SKM-1 (cell line): ENCODE measurements at regions not wholly inside any gene's neighbourhood (a gene's known extent, or its start where the extent isn't known, plus 50 kb on each side); places are given as distances from the start of the nearest gene placed in this dataset.

ENCODE experiments used
- DNase-seq: peaks from one replicate; lab custom pipeline; 2025; ENCODE audit not compliant: unreplicated experiment; lab: John Stamatoyannopoulos, UW

DNA sequence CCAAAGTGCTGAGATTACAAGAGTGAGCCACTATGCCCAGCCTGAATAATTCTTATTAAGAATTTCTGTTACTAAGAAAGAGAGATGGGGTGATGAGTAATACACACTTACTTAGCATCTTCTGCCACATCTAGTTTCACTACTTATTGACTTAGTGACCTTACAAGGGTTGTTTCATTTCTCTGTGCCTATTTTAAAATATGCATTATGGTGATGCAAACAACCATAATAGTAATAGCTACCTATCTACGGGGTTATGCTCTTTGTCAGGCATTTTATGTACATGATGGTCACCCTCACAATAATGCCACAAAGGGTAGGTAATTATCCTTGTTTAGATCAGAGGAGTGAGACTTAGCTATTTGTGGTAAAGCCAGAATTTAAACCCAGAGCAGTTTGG, 499.0 kb upstream of the SGCD start:
- no peak for DNase-seq

DNA sequence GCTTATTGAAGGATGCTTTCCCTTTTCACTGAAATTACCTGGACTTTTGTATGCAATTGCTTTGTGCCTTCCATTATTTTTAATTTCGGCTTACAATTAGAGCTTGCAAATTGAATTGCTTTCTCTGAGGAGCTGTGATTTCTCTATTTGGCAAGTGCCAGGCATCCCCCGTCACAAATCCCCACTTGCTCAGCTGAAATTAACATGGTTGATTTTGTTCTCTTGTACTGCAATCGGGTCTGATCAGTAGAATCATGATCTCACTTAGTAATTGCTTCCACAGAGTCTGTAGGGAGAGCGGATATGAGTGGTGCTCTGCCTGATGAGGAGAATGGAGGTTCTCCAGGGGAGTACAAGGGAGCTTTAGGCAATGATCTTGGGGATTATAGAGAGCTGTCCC, 495.5 kb upstream of the SGCD start:
- DNase-seq: no peak

DNA sequence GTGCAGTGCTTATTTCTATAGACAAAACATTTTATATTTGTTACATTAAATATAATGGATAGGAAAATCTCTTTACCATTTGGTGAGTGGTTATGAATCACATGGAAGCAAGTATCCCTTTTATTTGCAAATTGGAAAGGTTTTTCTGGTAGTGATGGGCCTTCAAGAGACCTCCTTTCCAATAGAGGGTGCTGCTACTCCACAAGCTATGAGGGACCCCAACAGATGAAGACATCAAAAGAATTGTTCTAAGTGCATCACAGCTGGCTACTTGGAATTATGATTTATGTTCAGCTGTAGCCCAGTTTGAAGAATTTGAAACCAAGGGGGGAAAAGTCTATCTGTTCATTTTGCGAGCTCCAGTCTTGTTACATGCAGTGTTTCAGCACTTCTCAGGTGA, 493.7 kb upstream of the SGCD start:
- no peak for DNase-seq

DNA sequence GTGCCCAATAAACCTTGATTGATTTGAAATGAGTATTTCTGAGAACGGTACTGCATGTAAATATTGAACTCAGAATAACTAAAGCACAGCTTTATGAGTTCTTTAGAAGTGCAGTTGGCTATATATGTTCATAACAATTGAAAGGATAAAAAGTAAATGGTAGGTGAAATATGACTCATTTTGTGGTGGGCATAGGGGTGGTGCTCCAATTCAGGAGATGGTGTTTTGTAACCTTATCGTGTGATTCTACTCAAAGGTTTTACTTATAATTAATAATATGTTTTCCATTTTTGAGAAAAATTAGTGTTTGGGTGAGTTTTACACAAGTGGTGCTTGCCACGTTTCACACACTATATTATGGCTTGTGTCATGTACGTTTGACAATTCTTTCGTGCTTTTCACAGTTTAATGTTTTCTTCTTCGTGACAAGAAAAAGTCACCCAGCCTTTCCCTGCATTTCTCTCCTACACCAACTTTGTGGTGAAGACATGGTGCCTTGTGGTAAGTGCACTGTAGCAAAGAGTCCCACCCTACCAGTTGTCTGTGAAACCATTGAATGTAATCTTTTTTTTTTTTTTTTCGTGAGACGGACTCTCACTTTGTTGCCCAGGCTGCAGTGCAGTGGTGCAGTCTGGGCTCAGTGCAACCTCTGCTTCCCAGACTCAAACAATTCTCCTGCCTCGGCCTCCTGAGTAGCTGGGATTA, 492.5 kb upstream of the SGCD start:
- DNase-seq: no peak

DNA sequence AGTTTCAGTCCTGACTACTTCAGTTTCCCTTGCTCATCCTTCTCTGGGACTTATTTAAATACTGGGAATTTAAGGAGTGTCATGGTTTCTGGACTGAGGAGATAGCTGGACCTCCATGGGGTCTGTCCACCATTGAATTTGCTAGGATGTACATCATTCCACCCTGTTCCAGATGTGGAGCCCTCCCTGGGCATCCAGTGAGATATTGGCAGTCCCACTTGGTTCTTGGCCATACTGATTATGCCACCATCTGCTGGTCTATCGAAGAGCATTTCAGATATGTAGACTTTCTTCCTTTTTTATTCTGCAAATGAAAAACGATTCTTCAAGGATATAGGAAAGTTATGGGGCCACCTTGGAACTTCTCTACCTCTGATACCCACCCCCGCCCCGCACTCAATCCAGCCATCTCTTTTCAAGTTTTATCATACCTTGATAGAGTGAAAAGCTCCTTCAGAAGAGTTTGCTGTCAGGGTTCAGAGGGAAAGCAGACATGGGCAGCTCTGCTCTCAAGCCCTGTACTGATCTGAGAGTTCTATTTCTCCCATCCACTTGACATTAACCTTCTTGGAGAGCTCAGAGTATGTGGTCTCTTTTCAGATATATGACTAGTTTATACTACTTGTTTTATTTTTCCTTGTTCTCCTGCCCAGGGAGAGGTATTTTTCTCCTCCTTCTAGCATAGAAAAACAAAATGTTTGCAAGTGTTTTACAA, 490.7 kb upstream of the SGCD start:
- no peak for DNase-seq

DNA sequence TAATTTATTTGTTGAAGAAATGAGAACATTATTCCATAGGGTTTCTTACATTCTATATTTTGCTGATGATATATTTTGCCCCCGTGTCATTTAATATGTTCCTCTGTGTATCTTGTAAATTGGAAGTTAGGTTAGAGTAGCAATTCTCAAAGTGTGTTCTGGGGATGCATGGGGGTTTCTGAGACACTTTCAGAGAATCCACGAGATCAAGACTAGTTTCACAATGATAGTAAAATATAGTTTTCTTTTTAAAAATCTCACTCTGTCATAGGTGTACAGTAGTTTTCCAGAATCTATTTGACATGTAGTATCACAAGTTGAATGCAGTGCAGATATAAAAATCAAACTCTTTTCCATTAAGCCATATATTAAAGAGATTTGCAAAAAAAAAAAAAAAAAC, 488.6 kb upstream of the SGCD start:
- no peak for DNase-seq

DNA sequence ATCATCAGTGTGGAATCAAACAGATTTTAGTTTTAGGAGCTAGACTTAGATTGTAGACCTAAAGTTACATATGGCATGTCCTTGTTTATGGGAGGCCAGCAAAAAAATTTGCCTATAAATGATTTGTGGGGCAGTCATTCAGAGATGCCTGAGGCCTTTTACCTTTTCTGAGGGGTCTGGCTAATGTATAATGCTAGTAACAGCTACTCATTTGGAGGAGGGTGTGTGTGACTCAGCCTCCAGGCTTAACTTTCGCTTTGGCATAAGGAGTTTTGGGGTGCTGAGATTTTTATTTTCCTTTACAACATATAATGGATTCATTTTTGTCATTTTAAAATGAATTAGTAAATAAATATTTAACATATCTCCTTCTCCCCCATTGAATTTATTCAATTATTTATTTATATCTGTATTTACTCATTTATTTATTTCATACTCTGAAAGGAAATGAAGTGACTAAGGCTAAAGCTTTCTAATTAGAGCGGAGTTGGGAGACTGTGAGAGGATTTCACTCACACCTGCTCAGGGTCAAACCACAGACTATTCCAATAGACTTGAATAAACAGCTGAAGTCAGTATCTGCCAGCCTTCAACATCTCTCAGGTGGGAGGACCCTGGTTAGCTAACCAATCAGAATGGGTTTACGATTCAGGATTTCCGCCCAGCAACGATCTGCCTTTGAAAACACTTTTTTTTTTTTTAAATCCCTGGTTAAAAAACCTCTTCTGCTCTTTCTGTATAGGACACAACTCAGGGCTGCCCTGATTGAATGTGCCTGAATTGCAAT, 487.5 kb upstream of the SGCD start:
- no peak for DNase-seq

DNA sequence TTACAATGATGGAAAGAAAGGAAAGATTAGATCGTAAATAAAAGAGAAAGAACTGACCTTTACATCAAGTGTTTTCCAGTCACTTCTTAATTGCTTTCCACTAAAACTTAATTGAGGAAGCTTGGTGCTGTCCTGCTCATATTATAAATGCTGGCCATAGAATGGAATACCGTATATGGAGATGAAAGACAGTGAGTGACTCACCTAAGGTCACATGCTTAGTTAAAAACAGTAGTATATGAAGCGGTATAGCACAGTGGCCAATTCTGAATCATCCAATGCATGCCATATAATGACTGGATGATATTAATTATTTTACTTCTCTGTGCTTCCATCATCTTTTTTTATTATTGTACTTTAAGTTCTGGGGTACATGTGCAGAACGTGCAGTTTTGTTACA, 482.4 kb upstream of the SGCD start:
- no peak for DNase-seq

DNA sequence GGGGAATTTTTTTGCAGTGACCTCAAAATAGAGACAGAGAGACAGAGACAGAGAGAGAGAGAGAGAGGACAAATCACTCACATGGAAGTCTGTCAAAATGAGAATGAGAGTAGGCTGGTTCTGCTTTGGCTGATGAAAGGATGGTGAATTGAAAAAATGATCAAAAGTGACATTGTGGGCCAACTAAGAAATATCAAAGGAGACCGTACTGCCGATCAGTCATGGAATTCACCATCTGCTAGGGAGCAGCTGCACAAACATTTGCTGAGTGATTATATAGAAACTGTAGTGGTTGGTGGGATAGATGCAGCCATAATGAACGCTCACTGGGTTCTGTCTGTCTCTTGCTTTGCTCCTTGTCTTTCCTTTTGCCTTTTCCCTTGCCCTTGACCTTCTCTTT, 476.6 kb upstream of the SGCD start:
- no peak for DNase-seq

DNA sequence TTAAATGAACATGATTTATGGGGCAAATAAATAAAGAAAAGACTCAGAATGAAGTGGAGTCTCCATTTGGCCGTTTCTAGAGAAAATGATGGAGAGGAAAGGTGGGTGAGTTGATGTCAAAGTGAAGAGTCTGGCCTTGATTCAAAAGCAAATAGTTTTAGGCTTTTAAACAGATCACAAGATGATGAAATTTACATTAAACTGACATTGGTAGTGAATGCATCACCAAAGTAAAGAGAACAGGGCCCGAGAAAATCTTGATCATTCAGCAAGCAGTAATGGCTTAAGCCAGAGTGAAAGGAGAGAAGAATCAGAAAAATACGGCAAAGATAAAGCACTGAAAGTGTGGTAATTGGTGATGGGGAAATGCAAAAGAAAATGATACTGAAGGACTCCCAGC, 460.0 kb upstream of the SGCD start:
- DNase-seq: no peak

DNA sequence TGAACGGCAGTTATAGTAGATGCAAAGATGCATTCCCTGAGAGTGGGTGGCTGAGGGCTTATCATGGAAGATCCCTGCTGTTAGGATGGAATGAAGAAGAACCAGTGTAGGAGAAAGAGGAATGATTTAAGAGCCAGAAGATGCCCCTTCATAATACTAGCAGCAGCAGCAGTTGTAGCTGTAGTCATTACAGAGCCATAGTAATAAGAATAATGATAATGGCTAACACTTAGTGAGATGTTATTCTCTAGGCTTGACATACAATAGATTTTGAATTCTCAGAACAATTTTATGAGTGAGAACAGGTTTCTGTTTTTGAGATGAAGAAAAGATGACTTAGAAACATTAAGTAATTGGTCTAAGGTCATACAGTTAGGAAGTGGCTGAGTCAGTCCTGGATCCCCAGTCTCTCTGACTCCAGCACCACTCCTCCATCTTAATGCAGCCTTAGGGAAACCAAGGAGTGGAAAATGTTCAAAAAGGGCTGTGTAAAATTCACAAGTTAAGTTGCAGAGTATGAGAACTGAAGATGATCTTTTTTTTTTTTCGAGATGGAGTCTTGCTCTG, 459.4 kb upstream of the SGCD start:
- DNase-seq: no peak

DNA sequence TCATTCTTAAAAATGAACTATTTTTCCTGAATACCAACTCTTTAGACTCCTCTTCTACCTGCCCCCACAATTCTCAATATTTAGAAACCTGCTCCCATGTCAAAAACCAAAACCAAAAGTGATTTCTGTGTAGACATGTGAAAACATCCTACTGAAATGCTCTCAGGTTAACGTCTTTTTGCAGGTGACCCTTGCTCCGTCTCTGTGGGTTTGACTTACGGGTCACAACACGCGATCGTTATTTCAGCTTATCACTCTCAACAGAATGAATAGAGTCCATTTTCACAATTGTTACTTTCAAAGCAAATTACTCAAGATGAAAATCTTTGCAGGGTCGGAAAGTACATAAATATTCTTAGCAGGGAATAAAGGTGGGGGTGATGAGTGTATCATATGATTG, 456.3 kb upstream of the SGCD start:
- no peak for DNase-seq

DNA sequence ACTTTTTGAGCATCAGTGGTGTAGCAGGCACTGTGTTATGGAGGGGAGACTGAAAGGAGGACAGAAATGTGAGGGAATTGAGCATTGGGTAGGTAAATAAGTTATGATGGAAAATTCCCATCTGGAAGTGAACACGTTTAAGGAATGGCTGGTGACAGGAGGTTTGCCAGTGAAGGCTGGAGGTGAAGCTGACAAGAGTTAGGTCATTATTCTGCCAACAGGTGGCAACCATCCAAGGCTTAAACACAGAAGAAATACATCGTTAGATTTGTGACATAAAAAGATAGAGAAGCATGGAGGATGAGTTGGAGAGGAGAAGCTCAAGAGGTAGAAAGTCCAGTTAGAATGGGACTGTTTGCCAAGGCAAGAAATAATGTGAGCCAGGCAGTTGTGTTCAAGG, 455.3 kb upstream of the SGCD start:
- no peak for DNase-seq

DNA sequence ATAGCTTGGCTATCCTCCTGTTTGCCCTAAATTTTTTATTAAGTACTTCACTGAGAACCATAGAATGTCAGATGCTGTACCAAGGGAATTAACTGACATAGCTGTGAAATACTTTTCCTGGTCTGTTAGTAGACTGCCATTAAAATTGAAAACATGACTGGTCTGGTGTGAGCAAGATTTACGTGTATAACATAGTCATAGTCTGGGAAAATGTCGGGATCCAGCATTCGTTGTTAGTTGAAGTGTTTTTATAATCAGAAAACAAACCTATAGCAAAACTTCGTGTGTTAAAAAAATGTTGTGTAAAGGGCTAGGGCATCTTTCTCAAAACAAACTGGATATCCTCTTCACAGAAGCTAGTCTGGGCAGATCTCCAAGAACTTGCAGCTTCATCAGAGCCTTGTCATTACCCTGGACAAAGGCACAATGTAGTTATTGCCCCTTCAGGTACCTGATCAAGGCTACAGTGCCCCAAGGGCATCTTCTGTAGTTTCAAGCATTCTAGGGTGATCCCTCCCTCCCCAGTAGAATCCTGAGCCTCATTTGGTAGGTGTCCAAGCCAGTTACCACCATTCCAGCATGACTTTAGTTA, 454.2 kb upstream of the SGCD start:
- DNase-seq: no peak

DNA sequence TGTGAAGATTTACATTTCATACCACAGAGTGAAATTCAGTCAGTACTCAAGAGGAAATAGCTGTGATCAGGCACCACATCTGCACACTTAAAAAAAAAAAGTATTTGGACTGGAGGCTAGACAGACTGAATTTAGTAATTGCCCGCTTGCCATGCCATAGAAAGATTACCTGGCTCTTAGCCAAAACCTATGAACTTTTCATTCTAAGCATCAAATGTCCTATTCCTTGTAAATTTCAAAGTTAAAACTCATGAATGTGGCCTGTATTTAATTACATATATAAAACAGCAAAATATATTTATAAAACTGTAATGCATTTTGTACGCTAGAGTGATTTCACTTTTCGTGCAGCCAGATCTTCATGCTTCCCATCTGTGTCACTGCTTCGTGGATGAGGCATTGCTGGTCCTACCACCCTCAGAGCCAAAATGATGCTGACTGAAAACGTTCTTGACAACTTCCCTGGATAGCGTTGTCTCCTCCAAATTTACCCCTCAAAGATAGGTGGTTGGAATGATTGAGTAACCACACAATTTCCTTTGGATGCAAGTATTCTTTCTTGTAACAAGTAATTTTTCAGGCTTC, 447.9 kb upstream of the SGCD start:
- no peak for DNase-seq

DNA sequence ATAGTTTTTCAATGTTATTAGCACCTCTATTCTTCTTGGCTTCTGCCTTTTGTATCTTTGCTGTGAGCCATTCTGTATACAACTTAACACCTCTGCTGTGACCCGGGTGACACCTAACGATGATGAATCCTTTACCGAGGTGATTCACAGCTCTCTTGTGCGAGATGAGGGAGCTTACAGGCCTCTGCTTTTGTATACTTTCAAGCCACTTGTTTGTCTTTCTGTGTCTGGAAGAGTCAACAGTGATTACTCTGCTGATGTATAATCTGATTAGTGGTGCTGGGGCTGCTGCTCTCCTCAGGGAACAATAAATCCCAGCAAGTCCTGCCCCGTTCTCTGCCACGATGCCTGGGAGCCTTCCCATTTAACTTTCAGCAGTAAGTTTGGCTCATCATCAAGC, 442.9 kb upstream of the SGCD start:
- no peak for DNase-seq

DNA sequence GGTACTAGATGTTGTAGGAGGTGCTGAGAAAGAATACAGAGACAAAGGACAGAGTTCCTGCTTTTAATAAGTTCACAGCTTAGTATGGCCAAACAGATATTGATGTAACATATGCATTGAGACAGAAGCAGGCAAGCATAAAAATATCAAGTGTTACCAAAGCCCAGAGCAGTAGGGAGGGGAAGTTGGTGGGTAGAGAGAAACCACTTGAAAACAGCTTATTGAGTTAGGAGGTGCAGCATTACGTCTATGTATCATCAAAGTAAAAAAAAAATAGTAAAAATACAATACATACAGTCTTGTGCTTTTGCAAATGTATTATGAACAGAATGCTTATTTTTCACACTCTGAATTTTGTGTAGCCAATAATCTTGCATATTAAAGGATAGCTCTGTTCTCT, 441.8 kb upstream of the SGCD start:
- DNase-seq: no peak

DNA sequence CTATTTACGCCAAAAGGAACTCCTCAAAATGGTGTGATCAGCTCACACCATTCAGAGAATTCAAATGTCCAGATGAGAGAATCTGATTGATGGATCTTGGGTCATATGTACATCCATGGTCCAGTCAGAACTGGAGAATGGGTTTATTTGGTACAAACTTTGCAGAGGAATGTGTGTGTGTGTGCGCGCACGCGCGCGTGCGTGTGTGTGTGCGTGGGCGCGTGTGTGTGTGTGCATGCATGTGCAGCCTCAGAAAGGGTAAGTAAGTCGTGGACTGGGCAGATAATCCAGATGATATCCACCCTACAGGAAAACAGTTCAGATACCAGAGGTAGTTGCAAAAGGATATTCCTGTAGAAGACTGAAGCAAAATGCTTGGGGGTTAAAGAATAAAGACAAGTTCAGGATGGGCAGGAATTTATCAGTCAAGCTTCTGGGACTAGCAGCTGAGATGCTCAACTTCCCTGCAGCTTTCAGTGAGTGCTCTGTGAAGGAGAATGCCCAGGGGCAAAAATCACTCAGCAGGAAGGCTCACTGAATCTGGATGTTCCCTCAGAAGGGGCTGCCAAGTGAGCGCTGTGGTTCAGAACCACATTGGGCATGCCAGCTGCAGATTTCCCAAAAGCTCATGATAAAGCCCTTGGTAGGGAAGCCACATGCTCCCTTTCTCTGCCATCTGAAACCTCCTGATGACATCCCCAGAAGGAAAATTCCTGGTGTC, 440.5 kb upstream of the SGCD start:
- no peak for DNase-seq

DNA sequence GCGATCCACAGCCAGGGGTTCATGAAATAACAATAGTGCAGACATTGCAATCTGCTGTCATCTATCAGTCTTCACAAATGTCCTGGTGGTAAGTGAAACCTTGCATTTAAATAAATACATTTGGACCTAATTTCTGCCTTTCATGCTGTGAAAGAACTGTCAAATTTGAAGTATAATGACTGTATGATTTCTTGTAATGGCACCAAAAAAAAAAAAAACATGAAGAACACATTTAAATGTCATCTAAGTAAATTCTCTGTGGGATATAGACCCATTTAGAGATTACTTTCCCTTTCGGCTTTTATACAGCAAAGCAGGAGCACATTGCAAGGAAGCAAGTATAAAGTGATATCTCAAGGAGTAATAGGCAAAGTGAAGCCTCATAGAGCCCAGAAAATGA, 431.5 kb upstream of the SGCD start:
- DNase-seq: no peak

DNA sequence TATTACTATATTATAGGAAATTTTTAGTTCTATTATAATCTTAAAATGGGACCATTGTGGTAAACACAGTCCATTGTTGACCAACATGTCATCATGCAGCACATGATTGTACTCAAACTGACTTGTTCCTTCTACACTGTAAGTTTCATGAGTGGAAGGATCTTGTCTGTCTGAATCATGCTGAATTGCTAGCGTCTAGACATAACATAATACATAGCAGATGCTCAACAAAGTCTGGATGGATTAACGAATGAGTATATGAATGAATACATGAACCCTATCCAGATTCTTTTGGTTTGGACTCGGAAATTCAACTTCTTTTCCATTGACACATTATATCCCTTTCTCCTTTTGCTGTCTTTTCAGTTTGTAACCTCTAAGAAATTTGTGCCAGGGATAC, 429.2 kb upstream of the SGCD start:
- DNase-seq: no peak

DNA sequence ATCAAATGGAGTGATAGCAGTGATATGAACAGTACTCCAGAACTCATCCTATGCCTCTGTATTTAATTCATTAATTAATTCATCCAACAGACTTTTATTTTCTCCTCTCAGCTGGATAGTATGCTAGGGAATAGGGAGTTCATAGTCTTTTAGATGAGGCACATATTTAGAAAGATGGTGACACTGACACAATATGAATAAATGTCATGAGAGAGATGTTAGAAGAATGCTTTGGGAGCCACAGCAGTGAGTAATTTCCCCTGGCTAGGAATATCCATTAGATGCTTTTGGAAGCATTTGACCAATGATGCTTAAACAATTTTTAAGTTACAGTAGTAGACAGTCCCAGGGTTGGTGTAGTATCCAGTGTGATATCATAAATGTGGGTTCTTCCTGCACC, 428.7 kb upstream of the SGCD start:
- no peak for DNase-seq
